GM19463 (cell line): ENCODE measurements at regions not wholly inside any gene's neighbourhood (a gene's known extent, or its start where the extent isn't known, plus 50 kb on each side); places are given as distances from the start of the nearest gene placed in this dataset.

Source experiments
- ATAC-seq: cut with Tn5 transposase; IDR thresholded peaks from one replicate; pipeline ENCODE4 v1.9.1; 2021; ENCODE audit warnings: mild to moderate bottlenecking, moderate library complexity; ENCODE audit not compliant: unreplicated experiment

DNA sequence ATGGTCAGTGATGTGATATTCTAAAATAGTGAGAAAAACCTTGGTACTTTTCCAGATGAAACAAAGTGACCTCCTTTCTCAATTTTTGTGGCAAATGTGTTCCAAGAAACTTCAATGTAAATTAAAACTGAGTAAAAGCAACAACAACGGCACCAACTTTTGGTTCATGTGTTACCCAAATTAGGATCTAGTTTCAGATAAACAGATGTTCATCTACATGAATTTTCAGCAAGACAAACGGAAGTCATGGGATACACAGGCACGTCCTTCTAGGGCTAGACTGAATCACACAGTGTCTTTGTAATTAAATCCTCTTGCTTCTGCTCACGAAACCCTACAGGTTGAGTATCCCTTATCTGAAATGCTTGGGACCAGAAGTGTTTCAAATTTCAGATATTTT, 915.2 kb downstream of the TFAP2A start:
- no peak for ATAC-seq

DNA sequence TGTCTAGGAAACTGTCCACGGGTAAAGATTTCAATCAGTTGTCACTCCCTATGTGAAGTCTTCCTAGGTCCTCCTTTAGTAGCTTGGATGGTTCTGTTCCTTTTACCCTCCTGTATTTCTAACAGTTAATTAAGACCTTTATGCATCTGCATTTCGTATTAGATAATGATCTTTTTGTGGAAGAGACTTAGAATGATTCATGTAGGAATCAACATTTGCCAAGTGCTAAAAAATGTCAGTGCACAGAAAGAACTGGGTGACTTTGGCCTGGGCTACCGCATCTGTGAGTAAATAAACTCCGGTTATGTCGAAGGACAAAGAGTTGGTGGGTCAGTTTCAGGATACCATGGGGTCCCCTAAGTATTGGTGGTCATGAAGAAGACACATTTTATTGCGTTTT, 918.0 kb downstream of the TFAP2A start:
- no peak for ATAC-seq

- no peak for ATAC-seq
Measured at GRCh38 chr6:9494864-9495263, 920.0 kb downstream of the TFAP2A start.

GRCh38 chr6:9492790-9493189, 922.1 kb downstream of the TFAP2A start:
- no peak for ATAC-seq

DNA sequence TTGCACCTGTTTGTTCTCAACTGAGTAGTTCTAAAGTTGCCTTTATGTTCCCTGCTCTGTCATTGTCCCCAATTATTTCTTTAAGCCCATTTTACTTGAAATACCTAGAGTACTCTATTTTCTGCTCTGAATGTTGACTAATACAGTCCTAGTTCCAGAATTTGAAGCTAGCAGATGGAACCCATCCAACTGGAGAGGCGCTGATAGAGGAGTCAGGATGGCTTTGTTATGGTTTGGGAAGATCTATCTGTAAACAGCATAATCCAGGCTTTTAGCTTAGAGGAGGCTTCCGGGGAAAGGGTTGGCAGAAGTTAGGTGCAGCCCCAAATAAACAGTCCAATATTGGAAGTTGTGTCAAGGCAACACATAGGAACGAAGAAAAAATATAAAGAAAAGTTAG, 927.7 kb downstream of the TFAP2A start:
- no peak for ATAC-seq

DNA sequence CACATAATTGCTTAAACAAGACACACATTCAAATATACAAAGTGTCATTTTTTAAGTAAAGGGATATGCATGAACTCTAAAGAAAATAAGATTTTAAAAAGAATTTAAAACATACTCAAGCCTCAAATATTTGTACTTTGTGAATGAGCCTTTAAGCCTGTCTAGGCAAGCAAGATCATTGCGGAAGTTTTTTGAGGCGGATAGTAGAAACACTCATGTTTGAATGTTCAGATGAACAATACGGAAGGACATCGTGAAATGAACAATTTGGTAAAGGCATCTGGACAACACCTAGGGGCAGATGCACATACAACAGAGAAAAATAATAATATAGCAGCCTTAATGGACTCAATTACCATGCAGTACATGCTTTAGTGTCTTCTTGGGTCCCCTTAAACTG, 928.9 kb downstream of the TFAP2A start:
- no peak for ATAC-seq

- no peak for ATAC-seq
Measured at GRCh38 chr6:9484686-9485085, 930.2 kb downstream of the TFAP2A start.

GRCh38 chr6:9484091-9484490, 930.8 kb downstream of the TFAP2A start:
- ATAC-seq: no peak

GRCh38 chr6:9482030-9482738, 932.7 kb downstream of the TFAP2A start:
- ATAC-seq: no peak

GRCh38 chr6:9481292-9482029, 933.4 kb downstream of the TFAP2A start:
- ATAC-seq: no peak

GRCh38 chr6:9468277-9468676, 946.6 kb downstream of the TFAP2A start:
- no peak for ATAC-seq

DNA sequence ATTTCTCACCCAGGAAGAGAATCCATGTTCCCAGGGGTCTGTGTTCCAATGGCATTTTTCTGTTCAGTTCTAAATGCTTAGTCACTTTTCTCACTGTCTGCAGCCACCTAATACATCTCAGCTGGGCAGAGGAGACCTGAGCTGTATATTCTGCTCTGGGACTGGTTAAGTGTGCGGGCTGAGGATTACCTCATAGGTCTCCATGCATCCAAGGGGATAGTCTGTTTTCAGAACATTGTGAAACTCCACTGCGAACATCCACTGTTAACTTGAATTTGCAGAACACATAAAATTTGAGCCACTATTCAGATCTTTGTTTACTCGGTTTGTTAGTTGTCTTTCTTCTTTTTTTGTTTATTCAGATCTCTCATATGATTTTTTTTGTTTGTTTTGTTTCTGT, 947.1 kb downstream of the TFAP2A start:
- ATAC-seq: no peak

DNA sequence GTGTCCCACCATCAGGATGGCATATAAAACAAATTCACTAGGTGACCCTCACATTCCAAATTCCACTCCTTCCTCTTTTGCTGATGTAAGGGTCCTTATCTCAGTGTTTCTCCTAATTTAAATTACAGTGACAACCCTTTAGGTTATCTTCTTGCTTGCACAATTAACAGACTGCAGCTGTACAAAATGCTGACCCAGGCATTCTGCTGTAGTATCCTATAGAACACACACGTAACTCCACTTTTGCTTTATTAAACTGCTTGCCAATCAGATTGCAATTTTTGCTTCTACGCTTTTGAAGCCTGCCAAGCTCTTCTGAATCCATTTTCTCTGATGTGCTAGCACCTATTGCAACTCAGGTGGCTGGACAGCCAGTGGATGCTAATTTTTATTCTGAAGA, 950.3 kb downstream of the TFAP2A start:
- no peak for ATAC-seq

DNA sequence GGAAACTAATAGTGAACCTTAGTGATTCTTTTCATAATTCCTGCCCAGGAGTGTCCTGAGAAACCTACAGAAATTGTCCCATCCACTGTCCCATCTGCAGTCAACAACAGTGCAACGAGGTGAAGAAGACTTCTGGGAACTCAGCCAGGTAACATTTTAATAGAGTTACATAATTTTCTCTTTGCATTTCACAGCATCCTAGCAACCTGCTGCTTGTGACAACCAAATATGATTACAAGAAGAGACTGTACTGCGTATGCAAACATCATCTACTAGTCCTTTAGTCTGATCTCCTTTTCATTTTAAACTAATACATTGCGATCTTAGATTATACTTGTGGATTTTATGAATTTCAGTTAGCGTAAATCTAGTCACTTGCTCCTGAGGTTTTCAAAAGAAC, 951.6 kb downstream of the TFAP2A start:
- ATAC-seq: no peak

DNA sequence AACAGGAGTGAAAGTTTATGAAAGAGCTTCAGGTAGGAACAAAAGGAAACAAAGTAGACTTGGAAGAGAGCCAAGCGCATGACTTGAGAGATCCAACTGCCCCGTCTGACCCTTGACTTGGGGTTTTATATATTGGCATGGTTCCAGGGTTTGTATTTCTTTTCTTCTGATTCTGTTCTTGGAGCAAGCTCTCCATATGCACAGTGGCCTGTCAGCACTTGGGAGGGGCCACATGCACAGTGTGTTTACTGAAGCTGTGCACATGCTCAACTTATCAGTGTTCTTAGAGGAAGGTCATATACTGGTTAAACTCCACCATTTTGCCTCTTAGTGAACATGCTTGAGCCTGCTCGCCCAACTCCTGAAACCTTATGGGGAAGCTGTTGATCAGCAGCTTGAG, 953.7 kb downstream of the TFAP2A start:
- ATAC-seq: no peak

GRCh38 chr6:9458424-9458823, 956.5 kb downstream of the TFAP2A start:
- no peak for ATAC-seq

DNA sequence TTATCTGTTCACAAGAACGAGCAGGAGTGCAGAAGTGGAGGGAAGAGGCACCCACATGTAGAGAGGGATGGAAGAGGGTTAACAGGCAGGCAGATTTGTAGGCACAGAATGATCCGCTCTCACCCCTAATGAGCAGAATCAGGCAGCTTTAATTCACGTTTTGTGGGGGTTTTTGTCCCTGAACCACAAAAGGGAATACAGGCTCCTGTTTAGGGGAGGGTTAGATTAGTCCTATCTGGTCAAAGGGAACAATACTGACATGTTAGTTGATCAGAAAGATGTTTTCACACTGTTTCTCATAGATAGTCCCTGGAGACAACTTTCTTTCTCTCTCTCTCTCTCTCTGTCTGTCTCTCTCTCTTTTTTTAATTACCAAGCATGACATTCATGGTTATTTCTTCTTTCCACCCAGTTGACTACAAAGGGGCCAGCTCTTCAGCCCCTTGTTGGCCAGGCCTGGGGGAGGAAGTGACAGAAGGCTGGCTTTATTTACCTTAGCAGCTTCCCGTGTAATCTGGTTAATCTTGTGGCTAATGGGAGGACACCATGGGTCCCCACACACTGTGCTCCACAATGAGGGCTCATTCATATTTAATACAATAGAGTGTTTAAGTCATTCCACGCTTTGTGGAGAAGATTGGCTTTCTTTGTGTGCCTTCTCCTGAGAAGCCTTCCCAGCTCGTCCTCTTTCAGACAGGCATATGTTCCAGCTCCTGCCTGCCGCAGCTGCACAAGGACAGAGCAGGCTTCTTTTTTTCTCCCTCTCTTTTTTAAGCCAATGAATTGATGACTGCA, 958.8 kb downstream of the TFAP2A start:
- no peak for ATAC-seq

DNA sequence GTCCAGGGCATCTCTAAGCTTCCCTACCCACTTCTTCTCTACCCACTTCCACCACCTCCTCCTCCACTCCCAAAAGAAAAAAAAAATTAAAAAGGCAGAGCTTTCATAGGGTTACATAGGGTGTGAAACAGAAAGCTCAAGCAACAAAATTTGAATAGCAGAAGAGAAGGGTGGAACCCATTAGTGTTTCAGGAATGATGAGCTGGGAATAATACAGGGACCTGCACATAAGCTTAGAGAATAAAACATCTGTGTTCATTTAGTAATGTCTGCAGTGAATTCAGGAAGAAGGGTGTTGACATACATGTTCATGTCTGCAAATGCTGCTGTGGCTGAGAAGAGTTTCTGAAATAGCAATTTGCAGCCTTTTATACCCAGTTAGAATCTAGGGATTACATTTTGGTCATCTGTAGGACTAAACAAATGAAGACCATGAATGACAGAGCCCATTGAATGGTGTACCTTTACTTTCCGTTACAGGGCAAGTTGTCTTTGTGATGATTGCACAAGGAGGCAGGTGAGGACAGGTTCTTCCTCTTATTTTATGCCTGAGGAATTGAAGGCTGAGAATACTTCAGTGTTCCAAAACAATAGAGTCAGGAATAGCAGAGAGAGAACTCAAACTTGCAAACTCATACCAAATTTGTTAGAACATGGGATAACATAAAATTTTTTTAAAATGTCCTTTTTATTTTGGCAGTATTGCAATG, 975.1 kb downstream of the TFAP2A start:
- no peak for ATAC-seq

- no peak for ATAC-seq
Measured at GRCh38 chr6:9437836-9438235, 977.0 kb downstream of the TFAP2A start.

DNA sequence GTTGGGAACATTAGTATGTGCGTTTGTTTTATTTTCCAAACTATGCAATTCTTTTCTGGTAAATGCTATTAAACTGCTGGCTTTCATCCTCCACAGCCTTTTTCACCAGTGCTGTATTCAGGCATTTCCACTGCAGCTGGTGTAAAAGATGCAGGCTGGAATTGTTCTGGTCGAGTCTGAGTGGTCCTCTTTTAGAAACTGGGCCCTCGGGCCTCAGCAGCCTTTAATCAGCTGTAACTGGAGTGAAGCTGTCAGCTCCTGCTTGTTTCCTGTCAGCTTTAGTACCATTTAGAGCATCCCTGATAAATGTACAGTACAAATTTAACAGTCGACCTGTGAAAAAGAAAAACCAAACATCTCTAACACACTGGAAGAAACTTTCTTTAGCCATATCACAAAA, 979.6 kb downstream of the TFAP2A start:
- no peak for ATAC-seq

DNA sequence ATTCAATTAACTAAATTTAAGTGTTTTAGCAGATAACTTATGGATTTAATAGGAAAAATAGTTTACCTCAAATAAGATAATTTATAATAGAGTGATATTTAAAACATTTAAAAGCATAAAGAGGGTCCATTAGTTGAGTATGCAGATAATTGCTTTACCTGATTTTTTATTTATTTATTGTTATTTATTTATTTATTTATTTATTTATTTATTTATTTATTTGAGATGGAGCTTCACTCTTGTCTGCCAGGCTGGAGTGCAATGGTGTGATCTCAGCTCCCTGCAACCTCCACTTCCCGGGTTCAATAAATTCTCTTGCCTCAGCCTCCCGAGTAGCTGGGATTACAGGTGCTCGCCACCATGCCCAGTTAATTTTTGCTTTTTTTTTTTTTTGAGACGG, 982.9 kb downstream of the TFAP2A start:
- ATAC-seq: no peak
